Astrocyte (in vitro differentiated cells and primary cell): ENCODE measurements at regions not wholly inside any gene's neighbourhood (a gene's known extent, or its start where the extent isn't known, plus 50 kb on each side); places are given as distances from the start of the nearest gene placed in this dataset.
A peak's percentile ranks its signal among the peaks of the same experiment; 100 is the strongest.

Experiments
- DNase-seq: peaks from one replicate; pipeline ENCODE4 v3.0.0-alpha.2; 2010; ENCODE audit warnings: low read depth
- FAIRE-seq: peaks from 2 replicates; lab custom pipeline; 2011; peaks lifted over from hg19 to GRCh38; lab: Jason Lieb, UNC
- H2AFZ ChIP-seq: 2 replicates; pipeline ENCODE4 v1.6.0; 2012; ENCODE audit warnings: low read depth, low read length, inconsistent platforms
- H3K27ac ChIP-seq: 2 replicates; pipeline ENCODE4 v1.5.1; 2011; ENCODE audit warnings: low read depth, low read length, inconsistent platforms
- H3K27me3 ChIP-seq: 2 replicates; pipeline ENCODE4 v1.6.0; 2011; ENCODE audit warnings: low read length, inconsistent platforms; ENCODE audit not compliant: insufficient read depth
- H3K36me3 ChIP-seq: 2 replicates; pipeline ENCODE4 v1.5.1; 2011; ENCODE audit warnings: low read length, inconsistent platforms; ENCODE audit not compliant: insufficient read depth
- H3K4me1 ChIP-seq: 2 replicates; pipeline ENCODE4 v1.5.1; 2011; ENCODE audit warnings: low read length, inconsistent platforms; ENCODE audit not compliant: insufficient read depth
- H3K4me2 ChIP-seq: 2 replicates; pipeline ENCODE4 v1.6.0; 2012; ENCODE audit warnings: low read length, inconsistent platforms
- H3K4me3 ChIP-seq: 2 replicates; pipeline ENCODE4 v1.5.1; 2011; ENCODE audit warnings: low read depth, mild to moderate bottlenecking, low read length, inconsistent platforms; ENCODE audit not compliant: insufficient read depth
- H3K79me2 ChIP-seq: 2 replicates; pipeline ENCODE4 v1.6.0; 2012; ENCODE audit warnings: mild to moderate bottlenecking, low read length, inconsistent platforms; ENCODE audit not compliant: insufficient read depth
- H3K9ac ChIP-seq: 2 replicates; pipeline ENCODE4 v1.6.0; 2012; ENCODE audit warnings: mild to moderate bottlenecking, low read length, inconsistent platforms
- H3K9me3 ChIP-seq: 2 replicates; pipeline ENCODE4 v1.5.1; 2012; ENCODE audit warnings: low read depth, mild to moderate bottlenecking, low read length, inconsistent platforms; ENCODE audit not compliant: insufficient read depth
- H4K20me1 ChIP-seq: 2 replicates; pipeline ENCODE4 v1.6.0; 2012; ENCODE audit warnings: low read length, inconsistent platforms; ENCODE audit not compliant: insufficient read depth
- H3K27ac Mint-ChIP-seq: one replicate; pipeline ENCODE4 v1.8.0; 2021; ENCODE audit warnings: mild to moderate bottlenecking, mixed read lengths; ENCODE audit not compliant: unreplicated experiment
- H3K27me3 Mint-ChIP-seq: one replicate; pipeline ENCODE4 v1.8.0; 2021; ENCODE audit warnings: low read depth, mixed read lengths; ENCODE audit not compliant: unreplicated experiment
- H3K36me3 Mint-ChIP-seq: one replicate; pipeline ENCODE4 v1.8.0; 2021; ENCODE audit warnings: low read depth, mixed read lengths; ENCODE audit not compliant: unreplicated experiment
- H3K4me1 Mint-ChIP-seq: one replicate; pipeline ENCODE4 v1.8.0; 2021; ENCODE audit warnings: low read depth, mixed read lengths; ENCODE audit not compliant: unreplicated experiment
- H3K4me3 Mint-ChIP-seq: one replicate; pipeline ENCODE4 v1.8.0; 2021; ENCODE audit warnings: mild to moderate bottlenecking, moderate library complexity, mixed read lengths; ENCODE audit not compliant: unreplicated experiment
- H3K9me3 Mint-ChIP-seq: one replicate; pipeline ENCODE4 v1.8.0; 2021; ENCODE audit warnings: mild to moderate bottlenecking, mixed read lengths; ENCODE audit not compliant: unreplicated experiment
- EZH2 ChIP-seq: IDR thresholded peaks from 2 replicates; pipeline ENCODE4 v1.6.1; 2012; ENCODE audit warnings: mild to moderate bottlenecking, low read length, inconsistent platforms; ENCODE audit not compliant: insufficient read depth
- TF ChIP-seq, protein P1 (sequence below): IDR thresholded peaks from 2 replicates; pipeline ENCODE4 v1.5.1; 2011; ENCODE audit warnings: low read depth, mild to moderate bottlenecking, inconsistent platforms, low read length, moderate library complexity; ENCODE audit not compliant: insufficient read depth

DNA sequence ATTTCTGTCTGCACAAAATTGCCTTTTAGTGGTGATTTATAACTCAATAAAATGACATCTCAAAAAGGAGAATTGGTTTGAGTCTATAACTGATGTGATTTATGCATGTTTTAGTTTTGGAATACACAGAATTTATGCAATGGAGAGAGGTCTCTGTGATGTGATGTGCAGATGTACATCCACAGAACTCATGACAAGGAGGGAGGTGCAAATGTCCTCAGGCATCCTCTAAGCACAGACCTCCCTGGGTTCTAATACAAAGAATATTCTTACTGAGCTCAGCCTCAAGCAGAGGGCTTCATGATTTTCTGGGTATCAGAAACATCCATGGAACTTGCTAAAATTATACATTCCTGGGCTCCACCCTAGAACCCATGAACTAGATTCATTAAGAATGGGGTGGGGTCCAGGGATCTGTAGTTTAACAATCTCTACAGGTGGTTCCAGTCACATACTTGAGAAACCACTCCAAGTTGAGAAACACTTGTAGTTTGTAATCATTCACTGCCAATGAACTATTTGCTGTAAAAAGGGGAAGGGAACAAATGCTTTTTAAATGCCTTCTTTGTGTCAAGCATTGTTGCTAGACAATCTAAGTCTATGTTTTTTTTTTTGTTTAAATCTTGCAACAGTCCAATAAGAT is 60.2 kb upstream of the NEDD9 start:
- DNase-seq (peak; percentile 39), FAIRE-seq (no peak)
- no peak overlapping the region for H3K4me3 Mint-ChIP-seq
- Histone ChIP-seq H3K4me2 (no peak overlapping the region), H3K9ac (no peak overlapping the region), H4K20me1 (no peaks in the 10 kb centered on the region), H3K27ac (no peak overlapping the region), H3K79me2 (no peaks in the 10 kb centered on the region), H3K27me3 (no peaks in the 10 kb centered on the region), H3K4me1 (no peaks in the 10 kb centered on the region), H2AFZ (no peak overlapping the region), H3K4me3 (no peak overlapping the region), H3K9me3 (peaks cover 3% of the 10 kb centered on the region), H3K36me3 (no peaks in the 10 kb centered on the region)
- TF ChIP-seq, protein P1, sequence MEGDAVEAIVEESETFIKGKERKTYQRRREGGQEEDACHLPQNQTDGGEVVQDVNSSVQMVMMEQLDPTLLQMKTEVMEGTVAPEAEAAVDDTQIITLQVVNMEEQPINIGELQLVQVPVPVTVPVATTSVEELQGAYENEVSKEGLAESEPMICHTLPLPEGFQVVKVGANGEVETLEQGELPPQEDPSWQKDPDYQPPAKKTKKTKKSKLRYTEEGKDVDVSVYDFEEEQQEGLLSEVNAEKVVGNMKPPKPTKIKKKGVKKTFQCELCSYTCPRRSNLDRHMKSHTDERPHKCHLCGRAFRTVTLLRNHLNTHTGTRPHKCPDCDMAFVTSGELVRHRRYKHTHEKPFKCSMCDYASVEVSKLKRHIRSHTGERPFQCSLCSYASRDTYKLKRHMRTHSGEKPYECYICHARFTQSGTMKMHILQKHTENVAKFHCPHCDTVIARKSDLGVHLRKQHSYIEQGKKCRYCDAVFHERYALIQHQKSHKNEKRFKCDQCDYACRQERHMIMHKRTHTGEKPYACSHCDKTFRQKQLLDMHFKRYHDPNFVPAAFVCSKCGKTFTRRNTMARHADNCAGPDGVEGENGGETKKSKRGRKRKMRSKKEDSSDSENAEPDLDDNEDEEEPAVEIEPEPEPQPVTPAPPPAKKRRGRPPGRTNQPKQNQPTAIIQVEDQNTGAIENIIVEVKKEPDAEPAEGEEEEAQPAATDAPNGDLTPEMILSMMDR, result no peak
- TF ChIP-seq EZH2, result no peak
- H3K36me3 Mint-ChIP-seq, result no peaks in the 10 kb centered on the region
- H3K9me3 Mint-ChIP-seq, result peaks cover 8% of the 10 kb centered on the region
- peaks cover 3% of the 10 kb centered on the region for H3K4me1 Mint-ChIP-seq
- H3K27ac Mint-ChIP-seq, result no peak overlapping the region
- H3K27me3 Mint-ChIP-seq, result no peaks in the 10 kb centered on the region

GRCh38 chr6:11292091-11292490 is 59.6 kb upstream of the NEDD9 start:
- FAIRE-seq, result no peak
- H3K9me3 Mint-ChIP-seq, result peaks cover 12% of the 10 kb centered on the region
- no peak overlapping the region for H3K27ac ChIP-seq

GRCh38 chr6:11291582-11291981 is 59.1 kb upstream of the NEDD9 start:
- Mint-ChIP-seq H3K36me3 (no peaks in the 10 kb centered on the region), H3K4me1 (peaks cover 3% of the 10 kb centered on the region), H3K4me3 (no peak overlapping the region), H3K27ac (no peak overlapping the region), H3K27me3 (no peaks in the 10 kb centered on the region), H3K9me3 (peaks cover 11% of the 10 kb centered on the region)
- H2AFZ ChIP-seq, result no peak overlapping the region
- no peak for TF ChIP-seq EZH2
- TF ChIP-seq, protein P1, result no peak
- no peaks in the 10 kb centered on the region for H3K27me3 ChIP-seq
- no peak overlapping the region for H3K9ac ChIP-seq
- DNase-seq (no peak), FAIRE-seq (no peak)
- no peaks in the 10 kb centered on the region for H3K79me2 ChIP-seq
- no peak overlapping the region for H3K27ac ChIP-seq
- no peaks in the 10 kb centered on the region for H3K36me3 ChIP-seq
- no peak overlapping the region for H3K4me2 ChIP-seq
- peaks cover 3% of the 10 kb centered on the region for H3K9me3 ChIP-seq
- H3K4me3 ChIP-seq, result no peak overlapping the region
- H4K20me1 ChIP-seq, result no peaks in the 10 kb centered on the region
- H3K4me1 ChIP-seq, result no peaks in the 10 kb centered on the region

More at GRCh38 chr6:11292091-11292490, 59.6 kb upstream of the NEDD9 start:
- Histone ChIP-seq H3K27me3 (no peaks in the 10 kb centered on the region), H3K4me1 (no peaks in the 10 kb centered on the region), H4K20me1 (no peaks in the 10 kb centered on the region), H3K79me2 (no peaks in the 10 kb centered on the region), H3K4me2 (no peak overlapping the region), H3K36me3 (no peaks in the 10 kb centered on the region), H3K9me3 (peaks cover 3% of the 10 kb centered on the region), H3K4me3 (no peak overlapping the region), H3K9ac (no peak overlapping the region), H2AFZ (no peak overlapping the region)
- Mint-ChIP-seq H3K4me1 (peaks cover 3% of the 10 kb centered on the region), H3K36me3 (no peaks in the 10 kb centered on the region), H3K4me3 (no peak overlapping the region), H3K27me3 (no peaks in the 10 kb centered on the region), H3K27ac (no peak overlapping the region)
- TF ChIP-seq EZH2, result no peak
- TF ChIP-seq, protein P1, result no peak
- DNase-seq, result no peak
